Stimulated activated naive CD8-positive, alpha-beta T cell treated with anti-CD3 and anti-CD28 coated beads, Interleukin-15, Interleukin-2, amounts not matched to agents 100 ng/mL and 50 ng/mL, for 24 hours (primary cell): ENCODE measurements at regions not wholly inside any gene's neighbourhood (a gene's known extent, or its start where the extent isn't known, plus 50 kb on each side); places are given as distances from the start of the nearest gene placed in this dataset.

Experiments
- H3K27ac Mint-ChIP-seq: one replicate; pipeline ENCODE4 v1.8.0; 2021; ENCODE audit warnings: mild to moderate bottlenecking, mixed read lengths
- H3K27me3 Mint-ChIP-seq: one replicate; pipeline ENCODE4 v1.8.0; 2021; ENCODE audit warnings: mixed read lengths
- H3K36me3 Mint-ChIP-seq: one replicate; pipeline ENCODE4 v1.8.0; 2021; ENCODE audit warnings: low read depth, mixed read lengths
- H3K4me1 Mint-ChIP-seq: one replicate; pipeline ENCODE4 v1.8.0; 2021; ENCODE audit warnings: low read depth, mixed read lengths
- H3K4me3 Mint-ChIP-seq: one replicate; pipeline ENCODE4 v1.8.0; 2021; ENCODE audit warnings: mild to moderate bottlenecking, mixed read lengths
- H3K9me3 Mint-ChIP-seq: one replicate; pipeline ENCODE4 v1.8.0; 2021; ENCODE audit warnings: mixed read lengths

GRCh38 chr15:87144775-87145174 is 1065.1 kb downstream of the AGBL1 start:
- no peaks in the 10 kb centered on the region for H3K36me3 Mint-ChIP-seq
- no peaks in the 10 kb centered on the region for H3K4me1 Mint-ChIP-seq
- H3K9me3 Mint-ChIP-seq, result peaks cover 8% of the 10 kb centered on the region
- no peak overlapping the region for H3K4me3 Mint-ChIP-seq
- no peaks in the 10 kb centered on the region for H3K27me3 Mint-ChIP-seq
- no peak overlapping the region for H3K27ac Mint-ChIP-seq

- Mint-ChIP-seq H3K27me3 (peaks cover 4% of the 10 kb centered on the region), H3K36me3 (no peaks in the 10 kb centered on the region)
Observed at GRCh38 chr15:87142096-87142495, 1062.4 kb downstream of the AGBL1 start.

GRCh38 chr15:87135109-87135508 is 1055.4 kb downstream of the AGBL1 start:
- peaks cover 4% of the 10 kb centered on the region for H3K27me3 Mint-ChIP-seq
- H3K9me3 Mint-ChIP-seq, result peaks cover 4% of the 10 kb centered on the region
- H3K4me3 Mint-ChIP-seq, result no peak overlapping the region
- H3K36me3 Mint-ChIP-seq, result no peaks in the 10 kb centered on the region
- no peak overlapping the region for H3K27ac Mint-ChIP-seq
- no peaks in the 10 kb centered on the region for H3K4me1 Mint-ChIP-seq

More at GRCh38 chr15:87142096-87142495, 1062.4 kb downstream of the AGBL1 start:
- Mint-ChIP-seq H3K9me3 (peaks cover 8% of the 10 kb centered on the region), H3K4me3 (no peak overlapping the region), H3K4me1 (no peaks in the 10 kb centered on the region), H3K27ac (no peak overlapping the region)

- H3K36me3 Mint-ChIP-seq, result no peaks in the 10 kb centered on the region
- H3K4me1 Mint-ChIP-seq, result no peaks in the 10 kb centered on the region
- no peak overlapping the region for H3K4me3 Mint-ChIP-seq
- peaks cover 1% of the 10 kb centered on the region for H3K27me3 Mint-ChIP-seq
- no peak overlapping the region for H3K27ac Mint-ChIP-seq
- H3K9me3 Mint-ChIP-seq, result peaks cover 4% of the 10 kb centered on the region
Observed at GRCh38 chr15:87133704-87134103, 1054.0 kb downstream of the AGBL1 start.

- H3K9me3 Mint-ChIP-seq, result peaks cover 10% of the 10 kb centered on the region
- H3K36me3 Mint-ChIP-seq, result no peaks in the 10 kb centered on the region
- no peak overlapping the region for H3K27ac Mint-ChIP-seq
- no peak overlapping the region for H3K4me3 Mint-ChIP-seq
- no peaks in the 10 kb centered on the region for H3K4me1 Mint-ChIP-seq
- no peaks in the 10 kb centered on the region for H3K27me3 Mint-ChIP-seq
Observed at GRCh38 chr15:87131067-87131466, 1051.4 kb downstream of the AGBL1 start.

GRCh38 chr15:87129916-87130315 is 1050.2 kb downstream of the AGBL1 start:
- no peak overlapping the region for H3K27ac Mint-ChIP-seq
- H3K4me3 Mint-ChIP-seq, result no peak overlapping the region
- H3K27me3 Mint-ChIP-seq, result no peaks in the 10 kb centered on the region
- peaks cover 15% of the 10 kb centered on the region for H3K9me3 Mint-ChIP-seq
- no peaks in the 10 kb centered on the region for H3K36me3 Mint-ChIP-seq
- no peaks in the 10 kb centered on the region for H3K4me1 Mint-ChIP-seq

GRCh38 chr15:87123676-87124382 is 1044.2 kb downstream of the AGBL1 start:
- no peaks in the 10 kb centered on the region for H3K36me3 Mint-ChIP-seq
- H3K27me3 Mint-ChIP-seq, result no peaks in the 10 kb centered on the region
- peaks cover 14% of the 10 kb centered on the region for H3K9me3 Mint-ChIP-seq
- no peak overlapping the region for H3K4me3 Mint-ChIP-seq
- no peak overlapping the region for H3K27ac Mint-ChIP-seq
- H3K4me1 Mint-ChIP-seq, result no peaks in the 10 kb centered on the region

- no peak overlapping the region for H3K4me3 Mint-ChIP-seq
- H3K9me3 Mint-ChIP-seq, result peaks cover 8% of the 10 kb centered on the region
- H3K27me3 Mint-ChIP-seq, result no peaks in the 10 kb centered on the region
- no peak overlapping the region for H3K27ac Mint-ChIP-seq
- H3K4me1 Mint-ChIP-seq, result no peaks in the 10 kb centered on the region
- H3K36me3 Mint-ChIP-seq, result no peaks in the 10 kb centered on the region
Observed at GRCh38 chr15:87121336-87121735, 1041.7 kb downstream of the AGBL1 start.

- peaks cover 4% of the 10 kb centered on the region for H3K9me3 Mint-ChIP-seq
- H3K36me3 Mint-ChIP-seq, result no peaks in the 10 kb centered on the region
- no peaks in the 10 kb centered on the region for H3K4me1 Mint-ChIP-seq
- no peak overlapping the region for H3K27ac Mint-ChIP-seq
- H3K4me3 Mint-ChIP-seq, result no peak overlapping the region
- H3K27me3 Mint-ChIP-seq, result no peaks in the 10 kb centered on the region
Observed at GRCh38 chr15:87120555-87120954, 1040.9 kb downstream of the AGBL1 start.

GRCh38 chr15:87118846-87119245 is 1039.2 kb downstream of the AGBL1 start:
- peaks cover 6% of the 10 kb centered on the region for H3K9me3 Mint-ChIP-seq
- no peaks in the 10 kb centered on the region for H3K36me3 Mint-ChIP-seq
- H3K4me3 Mint-ChIP-seq, result no peak overlapping the region
- H3K4me1 Mint-ChIP-seq, result no peaks in the 10 kb centered on the region
- H3K27me3 Mint-ChIP-seq, result no peaks in the 10 kb centered on the region
- H3K27ac Mint-ChIP-seq, result no peak overlapping the region

- no peaks in the 10 kb centered on the region for H3K27me3 Mint-ChIP-seq
- no peaks in the 10 kb centered on the region for H3K36me3 Mint-ChIP-seq
- no peak overlapping the region for H3K4me3 Mint-ChIP-seq
- H3K27ac Mint-ChIP-seq, result no peak overlapping the region
- no peaks in the 10 kb centered on the region for H3K4me1 Mint-ChIP-seq
- H3K9me3 Mint-ChIP-seq, result peaks cover 6% of the 10 kb centered on the region
Observed at GRCh38 chr15:87118435-87118834, 1038.8 kb downstream of the AGBL1 start.

GRCh38 chr15:87115795-87116194 is 1036.1 kb downstream of the AGBL1 start:
- Mint-ChIP-seq H3K36me3 (no peaks in the 10 kb centered on the region), H3K9me3 (peaks cover 6% of the 10 kb centered on the region), H3K4me1 (no peaks in the 10 kb centered on the region), H3K4me3 (no peak overlapping the region), H3K27me3 (no peaks in the 10 kb centered on the region), H3K27ac (no peak overlapping the region)

- H3K27ac Mint-ChIP-seq, result no peak overlapping the region
- H3K27me3 Mint-ChIP-seq, result peaks cover 8% of the 10 kb centered on the region
- H3K36me3 Mint-ChIP-seq, result no peaks in the 10 kb centered on the region
- no peak overlapping the region for H3K4me3 Mint-ChIP-seq
- H3K9me3 Mint-ChIP-seq, result peaks cover 33% of the 10 kb centered on the region
- no peaks in the 10 kb centered on the region for H3K4me1 Mint-ChIP-seq
Observed at GRCh38 chr15:87099916-87100315, 1020.2 kb downstream of the AGBL1 start.

GRCh38 chr15:87089551-87089950 is 1009.9 kb downstream of the AGBL1 start:
- Mint-ChIP-seq H3K9me3 (peaks cover 4% of the 10 kb centered on the region), H3K36me3 (no peaks in the 10 kb centered on the region), H3K4me1 (no peaks in the 10 kb centered on the region), H3K27ac (no peak overlapping the region), H3K4me3 (no peak overlapping the region), H3K27me3 (no peaks in the 10 kb centered on the region)

- Mint-ChIP-seq H3K36me3 (no peaks in the 10 kb centered on the region), H3K4me3 (no peak overlapping the region), H3K27ac (no peak overlapping the region), H3K9me3 (no peaks in the 10 kb centered on the region), H3K27me3 (no peaks in the 10 kb centered on the region), H3K4me1 (no peaks in the 10 kb centered on the region)
Observed at GRCh38 chr15:87083201-87083600, 1003.5 kb downstream of the AGBL1 start.

- H3K4me3 Mint-ChIP-seq, result no peak overlapping the region
- H3K27me3 Mint-ChIP-seq, result no peaks in the 10 kb centered on the region
- no peaks in the 10 kb centered on the region for H3K4me1 Mint-ChIP-seq
- H3K9me3 Mint-ChIP-seq, result no peaks in the 10 kb centered on the region
- H3K27ac Mint-ChIP-seq, result no peak overlapping the region
- no peaks in the 10 kb centered on the region for H3K36me3 Mint-ChIP-seq
Observed at GRCh38 chr15:87082581-87082980, 1002.9 kb downstream of the AGBL1 start.
